GM23248 (cell line): ENCODE measurements at regions not wholly inside any gene's neighbourhood (a gene's known extent, or its start where the extent isn't known, plus 50 kb on each side); places are given as distances from the start of the nearest gene placed in this dataset.
A peak's percentile ranks its signal among the peaks of the same experiment; 100 is the strongest.

Experiments used
- DNase-seq: peaks from one replicate; pipeline ENCODE4 v3.0.0-alpha.2; 2015
- H2AFZ ChIP-seq: fragments of 200-600 bp; sonication (generic); 2 replicates; pipeline ENCODE4 v1.6.1; 2016; ENCODE audit warnings: antibody characterized with exemption
- H3F3A ChIP-seq: fragments of 200-600 bp; sonication (generic); 2 replicates; pipeline ENCODE4 v1.6.1; 2016; ENCODE audit warnings: mild to moderate bottlenecking, antibody characterized with exemption, mixed run types; ENCODE audit not compliant: insufficient read depth
- H3K27ac ChIP-seq: fragments of 200-600 bp; sonication (generic); 2 replicates; pipeline ENCODE4 v1.5.1; 2016; ENCODE audit warnings: mild to moderate bottlenecking
- H3K27me3 ChIP-seq: fragments of 200-600 bp; sonication (generic); replicated peaks from 2 replicates; pipeline ENCODE4 v1.6.1; 2016; ENCODE audit warnings: mild to moderate bottlenecking; ENCODE audit not compliant: insufficient read depth
- H3K36me3 ChIP-seq: fragments of 200-600 bp; sonication (generic); 2 replicates; pipeline ENCODE4 v1.6.1; 2016; ENCODE audit warnings: low read depth, mild to moderate bottlenecking
- H3K4me1 ChIP-seq: fragments of 200-600 bp; sonication (generic); 2 replicates; pipeline ENCODE4 v1.6.1; 2016; ENCODE audit warnings: mild to moderate bottlenecking; ENCODE audit not compliant: insufficient read depth
- H3K4me2 ChIP-seq: fragments of 200-600 bp; sonication (generic); one replicate; pipeline ENCODE4 v1.6.1; 2016; ENCODE audit warnings: mild to moderate bottlenecking; ENCODE audit not compliant: unreplicated experiment
- H3K4me3 ChIP-seq: fragments of 200-600 bp; sonication (generic); 2 replicates; pipeline ENCODE4 v1.5.1; 2016; ENCODE audit warnings: mild to moderate bottlenecking
- H3K79me2 ChIP-seq: fragments of 200-600 bp; sonication (generic); 2 replicates; pipeline ENCODE4 v1.6.1; 2016; ENCODE audit warnings: mild to moderate bottlenecking; ENCODE audit not compliant: insufficient read depth
- H3K9ac ChIP-seq: fragments of 200-600 bp; sonication (generic); 2 replicates; pipeline ENCODE4 v1.6.1; 2016; ENCODE audit warnings: mild to moderate bottlenecking
- H3K9me2 ChIP-seq: fragments of 200-600 bp; sonication (generic); 2 replicates; pipeline ENCODE4 v1.6.1; 2016; ENCODE audit warnings: mixed run types, mild to moderate bottlenecking, moderate library complexity; ENCODE audit not compliant: insufficient read depth
- H3K9me3 ChIP-seq: fragments of 200-600 bp; sonication (generic); one replicate; pipeline ENCODE4 v1.6.1; 2017; ENCODE audit warnings: low read depth
- H4K20me1 ChIP-seq: fragments of 200-600 bp; sonication (generic); 2 replicates; pipeline ENCODE4 v1.6.0; 2016; ENCODE audit not compliant: insufficient read depth
- EZH2 ChIP-seq: fragments of 200-600 bp; sonication (generic); IDR thresholded peaks from 2 replicates; pipeline ENCODE4 v1.6.1; 2018; ENCODE audit warnings: antibody characterized with exemption, mild to moderate bottlenecking; ENCODE audit not compliant: insufficient read depth, poor library complexity, severe bottlenecking
- EZH2phosphoT487 ChIP-seq: fragments of 200-600 bp; sonication (generic); IDR thresholded peaks from 2 replicates; pipeline ENCODE4 v1.6.1; 2018; ENCODE audit warnings: antibody characterized with exemption, moderate library complexity, mild to moderate bottlenecking, low read depth; ENCODE audit not compliant: insufficient read depth
- WGBS, 2 experiments: methylation state at CpG; one replicate each; pipeline ENCODE4 v1.1.6; 2015 to 2017; ENCODE audit warnings: low lambda C conversion rate in 2 of 2, low coverage in 1 of 2; ENCODE audit errors: missing lambda C conversion rate in 2 of 2; 5-methylcytosine and 5-hydroxymethylcytosine counted together
- in situ Hi-C: fragments of 300-500 bp; cut with MboI; formaldehyde crosslinking; loops from 2 replicates; pipeline ENCODE4 v1.15.0; 2020

DNA sequence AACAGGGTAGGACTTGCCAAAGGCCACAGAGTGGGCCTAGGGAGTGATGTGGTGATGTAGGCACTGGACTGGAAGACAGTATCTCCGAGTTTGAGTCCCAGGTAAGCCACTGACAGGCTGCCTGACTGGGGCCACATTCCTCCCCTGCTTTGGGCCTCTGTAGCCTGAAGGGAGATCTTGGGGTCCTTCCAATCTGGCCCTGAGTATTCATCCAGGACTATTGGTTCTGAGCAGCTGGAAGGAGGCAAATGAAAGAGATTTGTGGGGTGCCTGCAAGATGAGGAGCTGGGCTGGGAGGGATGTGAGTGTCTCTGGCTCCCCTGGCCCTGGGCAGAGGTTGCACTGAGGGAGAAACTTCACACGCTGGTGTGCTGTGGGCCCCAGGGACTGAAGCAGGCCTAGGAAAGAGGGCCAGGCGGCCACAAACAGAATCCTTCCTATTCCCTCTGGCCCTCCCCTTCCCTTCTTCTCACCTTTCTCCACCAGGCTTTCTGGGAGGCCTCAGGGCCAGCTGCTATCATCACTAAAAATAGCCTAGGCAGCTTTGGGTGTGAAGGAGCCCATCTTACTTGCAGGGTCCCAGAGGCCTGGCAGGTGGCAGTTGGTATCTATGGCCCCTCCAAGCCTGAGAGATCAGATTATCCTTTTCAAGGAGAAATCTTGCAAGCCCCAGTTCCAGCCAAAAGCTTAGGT, 70.1 kb downstream of the PJA1 start:
- no peak overlapping the region for H3K27ac ChIP-seq
- DNase-seq = no peak
- H3K9me2 ChIP-seq = no peaks in the 10 kb centered on the region
- TF ChIP-seq EZH2 (no peak), EZH2phosphoT487 (no peak)
- H3F3A ChIP-seq = no peaks in the 10 kb centered on the region
- WGBS, 2 experiments = 89 to 93% methylated on average over 3 of the region's 3 CpGs
- H3K9me3 ChIP-seq = no peaks in the 10 kb centered on the region
- no peak overlapping the region for H3K4me2 ChIP-seq
- H3K36me3 ChIP-seq = no peaks in the 10 kb centered on the region
- H3K4me1 ChIP-seq = no peaks in the 10 kb centered on the region
- no peaks in the 10 kb centered on the region for H3K27me3 ChIP-seq
- H2AFZ ChIP-seq = no peak overlapping the region
- H4K20me1 ChIP-seq = no peaks in the 10 kb centered on the region
- in situ Hi-C loops = no loop called here
- H3K4me3 ChIP-seq = no peak overlapping the region
- no peak overlapping the region for H3K9ac ChIP-seq
- no peaks in the 10 kb centered on the region for H3K79me2 ChIP-seq

DNA sequence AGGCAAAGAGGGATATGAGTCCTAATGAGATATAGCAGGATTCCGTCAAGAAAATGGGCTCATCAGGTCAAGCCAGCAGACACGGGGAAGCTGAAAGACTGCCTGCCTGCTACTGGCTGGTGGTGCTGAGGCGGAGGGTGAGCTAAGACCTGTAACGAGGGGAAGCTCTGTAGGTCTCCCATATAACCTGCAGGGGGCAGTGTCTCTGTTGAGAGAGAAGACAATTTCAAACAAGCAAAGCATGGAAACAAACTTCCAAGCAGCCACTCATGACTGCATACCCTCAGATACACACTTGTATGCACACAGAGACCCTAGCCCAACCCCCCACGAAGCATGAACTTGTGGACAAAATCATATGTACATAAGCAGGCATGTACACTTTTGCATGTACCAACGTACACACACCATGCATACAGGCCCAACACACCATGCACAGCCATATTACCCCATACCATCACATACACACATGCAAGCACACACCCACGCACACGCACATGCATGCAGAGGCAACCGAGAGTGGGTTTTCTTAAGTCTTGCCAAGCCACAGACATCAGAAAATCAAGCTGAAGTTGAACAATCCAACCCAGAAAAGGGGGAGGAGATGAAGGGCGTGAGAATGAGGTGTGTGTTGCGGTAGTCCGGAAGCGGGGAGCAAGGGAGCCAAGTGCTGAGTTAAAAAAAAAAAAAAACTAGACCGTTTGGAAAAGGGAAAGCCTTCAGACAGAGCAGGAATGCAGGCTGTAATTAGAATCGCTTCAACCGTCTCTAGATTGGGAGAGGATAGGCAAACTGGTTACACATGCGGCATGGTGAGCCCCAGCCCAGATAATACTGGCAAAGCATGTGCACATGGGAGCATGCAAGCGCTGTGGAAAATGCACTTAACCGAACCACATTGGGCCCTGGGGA, 71.0 kb downstream of the PJA1 start:
- Histone ChIP-seq H3K4me1 (no peaks in the 10 kb centered on the region), H3K27ac (no peak overlapping the region), H3K9ac (no peak overlapping the region), H3K4me2 (no peak overlapping the region), H3K36me3 (no peaks in the 10 kb centered on the region), H2AFZ (no peak overlapping the region), H3K9me2 (no peaks in the 10 kb centered on the region), H4K20me1 (no peaks in the 10 kb centered on the region), H3K27me3 (no peaks in the 10 kb centered on the region), H3K79me2 (no peaks in the 10 kb centered on the region), H3K9me3 (no peaks in the 10 kb centered on the region), H3K4me3 (no peak overlapping the region), H3F3A (no peaks in the 10 kb centered on the region)
- 36 to 37% methylated on average over 13 to 19 of the region's 19 CpGs for WGBS, 2 experiments
- in situ Hi-C loops = no loop called here
- no peak for TF ChIP-seq EZH2
- no peak for TF ChIP-seq EZH2phosphoT487
- peak; percentile 67 for DNase-seq

DNA sequence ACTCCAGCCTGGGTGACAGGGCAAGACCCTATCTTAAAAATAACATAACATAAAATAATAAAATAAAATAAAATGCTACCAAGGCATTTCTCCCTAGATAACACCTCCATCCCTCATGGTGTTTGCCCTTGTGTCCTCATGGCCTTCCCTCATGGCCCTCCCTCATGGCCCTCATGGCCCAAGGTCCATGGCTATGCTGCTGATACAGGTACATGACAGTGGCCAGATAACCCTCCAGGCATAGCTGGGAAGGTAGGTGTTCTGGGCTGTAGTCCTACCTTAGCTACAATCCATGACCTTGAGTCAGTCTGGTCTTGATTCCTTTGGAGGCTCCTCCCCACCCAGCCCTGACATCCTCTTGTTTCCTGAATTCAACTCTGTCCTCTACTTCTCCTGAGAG, 75.2 kb downstream of the PJA1 start:
- no peaks in the 10 kb centered on the region for H3K9me3 ChIP-seq
- no peak overlapping the region for H3K27ac ChIP-seq
- no peaks in the 10 kb centered on the region for H3K36me3 ChIP-seq
- no peaks in the 10 kb centered on the region for H3K9me2 ChIP-seq
- no peaks in the 10 kb centered on the region for H3K4me1 ChIP-seq
- in situ Hi-C loops = no loop called here
- H3K9ac ChIP-seq = no peak overlapping the region
- TF ChIP-seq EZH2 (no peak), EZH2phosphoT487 (no peak)
- H3K4me2 ChIP-seq = no peak overlapping the region
- no peaks in the 10 kb centered on the region for H4K20me1 ChIP-seq
- H2AFZ ChIP-seq = no peak overlapping the region
- H3K79me2 ChIP-seq = no peaks in the 10 kb centered on the region
- no peak overlapping the region for H3K4me3 ChIP-seq
- H3F3A ChIP-seq = no peaks in the 10 kb centered on the region
- DNase-seq = no peak
- no peaks in the 10 kb centered on the region for H3K27me3 ChIP-seq

DNA sequence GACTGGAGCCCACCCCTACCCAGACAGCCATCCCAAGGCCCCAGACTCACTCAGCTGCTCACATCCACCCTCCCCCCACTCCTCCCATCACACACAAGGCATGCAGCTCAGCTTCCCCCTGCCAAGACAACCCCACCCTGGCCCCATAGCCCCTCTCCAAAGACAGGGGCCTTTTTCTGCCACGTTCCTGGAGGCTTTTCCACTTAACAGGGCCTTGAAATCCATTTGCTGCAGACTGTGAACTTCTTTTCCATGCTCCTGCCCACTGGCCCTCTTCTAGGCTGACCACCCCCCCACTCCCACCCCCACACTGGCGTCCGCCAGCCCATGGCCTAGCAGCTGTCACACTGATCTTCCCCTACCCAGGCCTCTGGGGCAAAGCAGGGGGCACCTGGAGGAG, 76.0 kb downstream of the PJA1 start:
- no peaks in the 10 kb centered on the region for H4K20me1 ChIP-seq
- no peaks in the 10 kb centered on the region for H3K9me3 ChIP-seq
- H2AFZ ChIP-seq = no peak overlapping the region
- no peak overlapping the region for H3K4me3 ChIP-seq
- DNase-seq = no peak
- H3K4me2 ChIP-seq = no peak overlapping the region
- in situ Hi-C loops = no loop called here
- no peak overlapping the region for H3K27ac ChIP-seq
- no peaks in the 10 kb centered on the region for H3K27me3 ChIP-seq
- H3K9ac ChIP-seq = no peak overlapping the region
- WGBS, 2 experiments = 76 to 85% methylated on average over 3 of the region's 3 CpGs
- no peaks in the 10 kb centered on the region for H3K36me3 ChIP-seq
- no peaks in the 10 kb centered on the region for H3K79me2 ChIP-seq
- H3K9me2 ChIP-seq = no peaks in the 10 kb centered on the region
- no peak for TF ChIP-seq EZH2phosphoT487
- no peak for TF ChIP-seq EZH2
- H3F3A ChIP-seq = no peaks in the 10 kb centered on the region
- H3K4me1 ChIP-seq = no peaks in the 10 kb centered on the region
